Activated naive CD4-positive, alpha-beta T cell treated with anti-CD3 and anti-CD28 coated beads, Interleukin-2, amount 10 ng/mL, durations not matched to agents 7 days and 5 days (primary cell): ENCODE measurements at regions not wholly inside any gene's neighbourhood (a gene's known extent, or its start where the extent isn't known, plus 50 kb on each side); places are given as distances from the start of the nearest gene placed in this dataset.

Experiments used
- CTCF ChIA-PET: fragments of 350-600 bp; sonication (Branson Sonifier 250); formaldehyde crosslinking; loops from one replicate; lab custom pipeline; 2021; ENCODE audit warnings: antibody characterized with exemption; lab: Charles Lee
- DNase-seq: peaks from one replicate; pipeline ENCODE4 v3.0.0-alpha.2; 2020
- H3K27ac Mint-ChIP-seq: one replicate; pipeline ENCODE4 v1.8.0; 2021; ENCODE audit warnings: mild to moderate bottlenecking, moderate library complexity, mixed read lengths
- H3K27me3 Mint-ChIP-seq: one replicate; pipeline ENCODE4 v1.8.0; 2021; ENCODE audit warnings: mild to moderate bottlenecking, mixed read lengths
- H3K36me3 Mint-ChIP-seq: one replicate; pipeline ENCODE4 v1.8.0; 2021; ENCODE audit warnings: mixed read lengths
- H3K4me1 Mint-ChIP-seq: one replicate; pipeline ENCODE4 v1.8.0; 2021; ENCODE audit warnings: mixed read lengths
- H3K4me3 Mint-ChIP-seq: one replicate; pipeline ENCODE4 v1.8.0; 2021; ENCODE audit warnings: mild to moderate bottlenecking, moderate library complexity, mixed read lengths
- H3K9me3 Mint-ChIP-seq: one replicate; pipeline ENCODE4 v1.8.0; 2021; ENCODE audit warnings: mixed read lengths

DNA sequence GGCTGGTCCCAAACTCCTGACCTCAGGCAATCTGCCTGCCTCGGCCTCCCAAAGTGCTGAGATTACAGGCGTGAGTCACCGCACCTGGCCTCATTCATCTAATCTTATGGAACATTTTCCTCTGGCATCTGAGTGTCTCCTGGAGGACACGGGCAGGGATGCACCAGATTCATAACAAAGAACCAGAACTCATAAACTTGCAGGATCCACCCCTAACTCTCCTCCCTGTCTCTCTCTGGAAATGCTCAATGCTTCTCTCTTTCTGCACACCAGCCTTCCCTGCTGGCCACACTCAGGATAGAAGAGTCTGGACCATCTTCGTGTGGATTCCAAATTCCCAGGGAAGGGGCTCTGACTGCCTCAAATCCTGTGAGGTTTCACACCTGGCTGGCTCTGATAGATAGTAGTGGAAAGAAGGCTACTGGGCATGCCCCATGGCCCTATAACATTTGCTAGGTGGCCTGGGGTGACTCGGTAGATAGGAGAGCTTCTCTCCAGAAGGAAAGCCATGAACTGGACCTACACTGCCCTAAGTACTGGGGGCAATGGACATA lies 483.2 kb upstream of the GYPC start:
- CTCF ChIA-PET: no interaction called here
- Mint-ChIP-seq H3K27ac (no peak overlapping the region), H3K27me3 (no peaks in the 10 kb centered on the region), H3K36me3 (no peaks in the 10 kb centered on the region), H3K9me3 (no peaks in the 10 kb centered on the region), H3K4me3 (no peak overlapping the region), H3K4me1 (no peaks in the 10 kb centered on the region)
- DNase-seq: no peak

DNA sequence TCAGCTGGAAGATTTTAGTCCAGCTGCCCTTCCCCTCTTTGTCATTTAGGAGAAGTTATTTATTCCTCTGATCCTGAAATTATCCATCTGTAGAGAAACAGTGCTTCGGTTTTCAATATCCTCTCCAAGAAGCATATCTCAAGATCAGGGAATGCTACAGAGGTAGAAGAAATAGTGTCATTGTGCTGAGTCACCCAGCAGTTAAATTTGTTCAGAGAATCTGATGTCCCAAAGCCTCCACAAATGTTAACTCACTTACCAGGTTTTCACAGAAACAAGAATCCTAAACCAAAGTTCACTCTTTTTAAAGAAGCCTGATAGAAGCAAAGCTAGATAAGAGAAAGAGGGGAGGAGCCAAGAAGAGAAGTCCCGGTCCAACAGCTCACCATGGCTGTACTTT lies 480.7 kb upstream of the GYPC start:
- H3K36me3 Mint-ChIP-seq: no peaks in the 10 kb centered on the region

DNA sequence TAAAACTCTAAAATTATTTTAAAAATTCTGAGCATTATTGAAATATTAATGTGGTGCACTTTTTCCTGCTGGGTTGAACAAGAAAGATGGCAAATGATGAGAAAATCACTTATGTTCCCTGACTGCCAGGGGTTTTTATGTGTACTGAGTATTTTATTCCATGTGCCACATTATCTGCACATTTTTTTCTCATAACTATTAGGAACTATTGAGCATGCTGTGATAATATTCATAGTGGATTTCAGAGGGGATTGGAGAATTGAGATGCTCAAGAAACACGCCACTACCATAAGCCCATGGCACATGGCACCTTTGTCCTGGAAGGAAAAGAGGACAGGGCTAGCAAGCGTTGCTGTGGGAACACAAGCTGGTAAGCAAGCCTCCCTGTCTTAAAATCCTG lies 478.5 kb upstream of the GYPC start:
- Mint-ChIP-seq H3K4me1 (no peaks in the 10 kb centered on the region), H3K27ac (no peak overlapping the region), H3K36me3 (no peaks in the 10 kb centered on the region), H3K4me3 (no peak overlapping the region), H3K27me3 (no peaks in the 10 kb centered on the region), H3K9me3 (no peaks in the 10 kb centered on the region)
- no peak for DNase-seq
- CTCF ChIA-PET: no interaction called here

More for the DNA sequence above, 480.7 kb upstream of the GYPC start:
- H3K27ac Mint-ChIP-seq: no peak overlapping the region
- H3K9me3 Mint-ChIP-seq: no peaks in the 10 kb centered on the region
- H3K4me1 Mint-ChIP-seq: no peaks in the 10 kb centered on the region
- CTCF ChIA-PET: no interaction called here
- no peak for DNase-seq
- no peaks in the 10 kb centered on the region for H3K27me3 Mint-ChIP-seq
- H3K4me3 Mint-ChIP-seq: no peak overlapping the region

DNA sequence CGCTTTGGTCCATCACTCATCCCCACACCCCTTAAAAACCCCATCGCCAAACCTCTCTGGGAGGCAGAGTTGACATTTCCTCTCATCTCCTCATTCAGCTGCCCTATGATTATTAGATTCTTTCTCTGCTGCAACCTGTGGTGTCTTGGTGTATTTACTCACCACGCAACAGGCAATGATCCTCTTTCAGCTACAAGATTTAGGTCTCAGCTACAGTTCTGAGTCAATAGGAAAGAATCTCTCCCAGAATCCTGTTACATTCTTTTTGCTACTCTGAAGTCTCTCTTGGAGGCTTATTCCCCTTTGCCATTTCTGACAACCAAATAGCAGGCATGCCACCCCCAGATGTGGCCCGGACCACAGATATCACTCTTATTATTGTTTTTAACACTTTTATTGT lies 468.3 kb upstream of the GYPC start:
- H3K9me3 Mint-ChIP-seq: peaks cover 4% of the 10 kb centered on the region
- no peaks in the 10 kb centered on the region for H3K4me1 Mint-ChIP-seq
- DNase-seq: no peak
- H3K27me3 Mint-ChIP-seq: no peaks in the 10 kb centered on the region
- H3K4me3 Mint-ChIP-seq: no peak overlapping the region
- CTCF ChIA-PET: no interaction called here
- no peak overlapping the region for H3K27ac Mint-ChIP-seq
- no peaks in the 10 kb centered on the region for H3K36me3 Mint-ChIP-seq

DNA sequence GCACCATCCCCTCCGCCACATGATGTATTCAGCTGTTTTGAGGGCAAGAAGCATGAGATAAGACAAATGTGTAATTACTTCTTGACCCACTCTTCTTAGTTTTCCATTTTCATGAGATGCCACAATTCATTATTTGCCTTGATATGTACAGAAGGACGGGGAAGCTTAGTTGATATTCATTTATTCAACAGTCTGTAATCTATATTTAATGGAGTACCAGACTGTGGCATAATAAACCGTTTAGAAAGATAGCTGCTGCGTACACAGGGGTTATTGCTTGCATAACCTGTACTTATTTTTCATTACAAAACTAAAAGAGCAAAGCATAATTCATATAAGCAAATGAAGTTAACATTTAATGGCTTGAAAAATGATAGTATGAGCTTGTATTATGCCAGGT lies 466.4 kb upstream of the GYPC start:
- H3K27ac Mint-ChIP-seq: no peak overlapping the region
- H3K9me3 Mint-ChIP-seq: peaks cover 4% of the 10 kb centered on the region
- H3K36me3 Mint-ChIP-seq: no peaks in the 10 kb centered on the region
- H3K4me1 Mint-ChIP-seq: no peaks in the 10 kb centered on the region
- no peak for DNase-seq
- H3K4me3 Mint-ChIP-seq: no peak overlapping the region
- no peaks in the 10 kb centered on the region for H3K27me3 Mint-ChIP-seq
- CTCF ChIA-PET: no interaction called here

DNA sequence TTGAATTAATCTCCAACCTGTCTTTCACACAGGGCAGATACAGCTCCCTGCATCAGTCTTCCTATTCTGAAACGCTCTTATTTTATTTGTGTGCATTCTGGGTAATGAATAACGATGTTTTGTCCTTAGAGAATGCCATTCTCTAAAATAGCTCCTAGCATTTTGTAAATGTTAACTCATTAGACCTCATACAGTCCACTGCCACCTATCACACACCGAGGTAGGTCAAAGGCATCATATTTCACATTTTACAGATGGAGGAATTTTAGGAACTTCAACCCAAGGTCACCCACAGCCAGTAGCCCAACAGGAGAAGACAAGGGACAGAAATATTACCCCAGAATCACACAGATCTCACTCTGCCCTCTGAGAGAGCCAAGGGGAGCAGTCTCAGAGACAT lies 455.4 kb upstream of the GYPC start:
- no peaks in the 10 kb centered on the region for H3K9me3 Mint-ChIP-seq
- CTCF ChIA-PET: no interaction called here
- DNase-seq: no peak
- H3K36me3 Mint-ChIP-seq: no peaks in the 10 kb centered on the region
- H3K27ac Mint-ChIP-seq: no peak overlapping the region
- H3K4me3 Mint-ChIP-seq: no peak overlapping the region
- no peaks in the 10 kb centered on the region for H3K27me3 Mint-ChIP-seq
- no peaks in the 10 kb centered on the region for H3K4me1 Mint-ChIP-seq

DNA sequence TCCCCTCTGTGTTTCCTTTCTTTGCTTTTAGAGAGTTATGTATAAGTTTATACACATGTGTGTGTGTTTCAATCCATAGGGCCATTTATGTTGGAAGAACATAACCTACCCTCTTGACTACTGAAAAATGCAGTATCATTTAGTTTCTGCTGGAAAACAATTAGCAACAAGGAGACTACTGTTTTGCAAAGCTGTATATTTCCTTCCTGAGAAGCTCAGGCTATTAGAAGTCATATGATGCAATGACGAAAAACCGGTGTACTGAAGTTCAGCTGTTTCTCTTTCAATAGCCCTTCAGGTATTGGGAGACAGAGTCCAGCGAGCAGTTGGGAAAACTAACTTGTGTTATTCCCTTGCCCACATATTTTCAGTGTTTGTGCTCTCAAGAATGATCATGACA lies 447.7 kb upstream of the GYPC start:
- Mint-ChIP-seq H3K27ac (no peak overlapping the region), H3K9me3 (no peaks in the 10 kb centered on the region), H3K4me3 (no peak overlapping the region), H3K36me3 (no peaks in the 10 kb centered on the region), H3K27me3 (no peaks in the 10 kb centered on the region), H3K4me1 (no peaks in the 10 kb centered on the region)
- no peak for DNase-seq
- CTCF ChIA-PET: no interaction called here

DNA sequence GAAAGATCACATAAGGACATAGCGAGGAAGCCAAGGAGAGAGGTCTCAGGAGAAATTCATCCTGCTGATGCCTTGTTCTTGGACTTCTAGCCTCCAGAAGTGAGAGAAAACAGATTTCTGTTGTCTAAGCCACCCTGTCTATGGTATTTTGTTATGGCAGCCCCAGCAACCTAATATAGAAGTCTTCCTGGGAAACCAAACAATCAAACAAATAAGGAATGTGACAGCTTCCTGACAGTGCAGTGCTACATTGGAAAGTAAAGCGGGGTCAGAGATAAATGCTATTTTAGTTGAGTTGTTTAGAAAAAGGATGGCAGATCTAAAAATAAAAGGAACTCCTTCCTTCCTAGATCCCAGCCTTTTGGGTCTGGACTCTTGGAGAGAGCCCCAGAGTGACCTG lies 443.2 kb upstream of the GYPC start:
- DNase-seq: no peak
- no peaks in the 10 kb centered on the region for H3K4me1 Mint-ChIP-seq
- no peaks in the 10 kb centered on the region for H3K27me3 Mint-ChIP-seq
- H3K4me3 Mint-ChIP-seq: no peak overlapping the region
- CTCF ChIA-PET: no interaction called here
- no peak overlapping the region for H3K27ac Mint-ChIP-seq
- H3K9me3 Mint-ChIP-seq: no peaks in the 10 kb centered on the region
- H3K36me3 Mint-ChIP-seq: no peaks in the 10 kb centered on the region

DNA sequence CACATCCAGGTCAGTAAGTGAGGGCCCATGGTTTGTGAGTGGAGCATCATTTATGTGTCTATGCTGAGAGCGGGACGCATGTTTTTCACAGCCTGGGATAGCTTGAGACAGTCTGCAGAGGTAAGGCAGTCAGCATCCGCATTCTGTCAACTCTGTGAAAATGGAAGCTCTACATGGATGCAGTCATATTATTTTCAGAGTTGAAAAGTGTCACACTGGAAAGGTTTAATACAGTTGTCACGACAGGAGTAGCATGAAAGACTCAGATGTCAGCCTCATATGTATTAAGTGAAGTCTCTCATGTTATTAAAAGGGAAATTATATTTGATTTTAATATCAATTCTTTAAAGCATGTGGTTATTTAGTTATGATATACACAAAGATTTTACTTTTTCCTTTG lies 436.9 kb upstream of the GYPC start:
- no peak overlapping the region for H3K27ac Mint-ChIP-seq
- CTCF ChIA-PET: no interaction called here
- DNase-seq: no peak
- no peaks in the 10 kb centered on the region for H3K9me3 Mint-ChIP-seq
- no peaks in the 10 kb centered on the region for H3K36me3 Mint-ChIP-seq
- H3K4me3 Mint-ChIP-seq: no peak overlapping the region
- H3K27me3 Mint-ChIP-seq: no peaks in the 10 kb centered on the region
- no peaks in the 10 kb centered on the region for H3K4me1 Mint-ChIP-seq

DNA sequence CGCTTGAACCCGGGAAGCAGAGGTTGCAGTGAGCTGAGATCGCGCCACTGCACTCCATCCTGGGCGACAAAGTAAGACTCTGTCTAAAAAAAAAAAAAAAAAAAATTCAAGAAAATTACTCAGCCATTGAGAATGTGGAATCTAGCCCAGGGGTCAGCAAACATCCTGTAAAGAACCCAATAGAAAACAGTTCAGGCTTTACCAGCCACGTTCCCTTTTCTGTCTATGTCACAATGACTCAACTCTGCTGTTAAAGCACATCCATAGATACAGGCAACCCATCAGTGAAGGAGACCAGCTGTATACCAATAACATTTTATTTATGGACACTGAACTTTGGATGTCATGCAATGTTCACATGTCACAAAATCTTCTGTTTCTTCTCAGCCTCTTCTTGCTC lies 435.6 kb upstream of the GYPC start:
- CTCF ChIA-PET: no interaction called here
- DNase-seq: no peak
- Mint-ChIP-seq H3K4me1 (no peaks in the 10 kb centered on the region), H3K36me3 (no peaks in the 10 kb centered on the region), H3K9me3 (no peaks in the 10 kb centered on the region), H3K27me3 (no peaks in the 10 kb centered on the region), H3K27ac (no peak overlapping the region), H3K4me3 (no peak overlapping the region)

DNA sequence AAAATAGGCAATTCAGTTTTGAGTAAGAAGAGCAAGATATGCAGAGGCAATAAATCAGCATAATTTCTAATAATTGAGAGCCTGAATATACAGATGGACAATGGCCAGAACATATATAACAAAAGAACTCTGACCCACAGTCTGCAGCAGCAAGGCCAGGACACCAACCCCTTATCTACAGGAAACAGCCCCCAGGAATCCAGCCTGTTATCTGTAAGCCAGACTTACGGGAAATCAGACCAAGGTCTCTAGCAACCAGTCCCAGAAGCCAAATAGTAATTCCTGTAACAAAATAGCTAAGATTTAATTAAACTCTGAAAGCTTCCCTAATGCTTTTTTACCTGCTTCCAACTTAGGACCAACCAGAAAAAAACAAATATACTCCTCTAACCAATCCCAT lies 434.5 kb upstream of the GYPC start:
- CTCF ChIA-PET: no interaction called here
- Mint-ChIP-seq H3K4me3 (no peak overlapping the region), H3K36me3 (no peaks in the 10 kb centered on the region), H3K27me3 (no peaks in the 10 kb centered on the region), H3K27ac (no peak overlapping the region), H3K4me1 (no peaks in the 10 kb centered on the region), H3K9me3 (no peaks in the 10 kb centered on the region)
- no peak for DNase-seq

DNA sequence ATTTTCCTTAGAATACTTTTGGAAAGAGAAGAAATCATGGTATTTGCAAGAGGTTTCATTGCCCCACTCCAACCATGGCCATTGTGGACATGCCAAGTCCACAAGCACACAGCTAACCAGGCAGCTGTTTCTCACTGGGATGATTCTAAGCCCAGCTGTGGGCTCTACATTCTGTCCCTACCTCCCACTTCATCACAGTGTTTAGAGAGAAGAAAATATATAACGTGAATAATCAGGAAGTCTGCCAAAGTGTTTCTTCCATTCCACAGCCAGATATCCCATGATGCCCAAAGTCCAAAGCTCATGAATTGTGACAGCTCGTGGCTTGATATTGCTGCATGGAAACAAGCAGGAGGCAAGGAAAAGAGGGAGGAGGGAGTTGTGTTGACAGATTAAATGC lies 433.7 kb upstream of the GYPC start:
- Mint-ChIP-seq H3K27ac (no peak overlapping the region), H3K4me1 (no peaks in the 10 kb centered on the region), H3K27me3 (no peaks in the 10 kb centered on the region), H3K4me3 (no peak overlapping the region), H3K36me3 (no peaks in the 10 kb centered on the region), H3K9me3 (no peaks in the 10 kb centered on the region)
- CTCF ChIA-PET: interaction anchor here (0.6 kb wide), 1 partner anchor 90 kb away, joined by 3 read pairs; no protein-coding TSS in a partner anchor
- no peak for DNase-seq

DNA sequence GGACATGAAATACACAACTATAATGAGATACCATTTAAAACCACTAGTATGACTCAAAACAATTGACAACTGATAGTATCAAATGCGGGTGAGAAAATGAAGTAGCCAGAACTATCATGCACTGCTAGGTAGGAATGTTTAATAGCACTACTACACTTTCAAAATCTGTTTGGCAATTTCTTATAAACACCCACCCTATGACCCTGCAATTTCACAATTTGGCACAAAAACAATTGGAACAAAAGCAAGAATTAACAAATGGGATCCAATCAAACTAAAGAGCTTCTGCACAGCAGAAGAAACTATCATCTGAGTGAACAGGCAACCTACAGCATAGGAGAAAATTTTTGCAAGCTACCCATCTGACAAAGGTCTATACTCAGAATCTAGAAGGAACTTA lies 431.2 kb upstream of the GYPC start:
- no peaks in the 10 kb centered on the region for H3K9me3 Mint-ChIP-seq
- no peak for DNase-seq
- H3K27me3 Mint-ChIP-seq: no peaks in the 10 kb centered on the region
- H3K36me3 Mint-ChIP-seq: no peaks in the 10 kb centered on the region
- H3K27ac Mint-ChIP-seq: no peak overlapping the region
- CTCF ChIA-PET: no interaction called here
- no peaks in the 10 kb centered on the region for H3K4me1 Mint-ChIP-seq
- H3K4me3 Mint-ChIP-seq: no peak overlapping the region

DNA sequence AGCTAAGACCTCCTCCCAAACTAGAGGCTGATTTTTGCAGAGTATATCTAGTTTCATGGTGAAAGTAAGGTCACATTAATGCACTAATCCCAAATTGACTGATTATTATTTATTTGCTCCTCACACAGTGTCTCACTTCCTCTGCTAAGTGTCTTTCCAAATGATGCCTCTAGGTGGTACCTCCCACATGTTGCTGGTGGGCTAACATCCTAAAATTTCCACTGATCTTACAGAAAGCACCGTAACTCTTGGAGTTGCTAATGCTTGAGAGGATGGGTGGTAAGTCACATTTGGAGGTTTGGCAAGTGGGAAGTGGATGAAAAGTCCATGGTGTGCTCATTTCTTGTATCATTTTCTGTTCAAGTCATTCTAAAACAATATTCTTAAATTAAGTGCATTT lies 428.7 kb upstream of the GYPC start:
- Mint-ChIP-seq H3K9me3 (no peaks in the 10 kb centered on the region), H3K4me1 (no peaks in the 10 kb centered on the region), H3K36me3 (no peaks in the 10 kb centered on the region), H3K27ac (no peak overlapping the region), H3K27me3 (no peaks in the 10 kb centered on the region), H3K4me3 (no peak overlapping the region)
- DNase-seq: no peak
- CTCF ChIA-PET: no interaction called here

DNA sequence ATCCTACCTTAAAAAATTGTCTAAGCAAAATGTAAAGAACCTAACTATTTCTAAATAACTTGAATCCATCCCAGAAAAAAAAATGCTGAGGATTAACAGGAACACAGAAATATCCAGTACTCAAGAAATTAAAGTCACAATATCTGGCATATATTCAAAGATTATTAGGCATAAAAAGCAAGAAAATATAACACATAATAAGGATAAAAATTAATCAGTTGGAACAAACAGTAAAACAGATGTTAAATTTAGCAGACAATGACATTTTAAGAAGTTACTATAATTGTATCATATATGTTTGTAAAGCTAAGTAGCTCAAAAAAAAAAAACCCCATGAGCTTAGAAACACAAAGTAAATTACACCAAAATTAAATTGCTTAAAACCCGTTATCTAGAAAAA lies 427.4 kb upstream of the GYPC start:
- no peaks in the 10 kb centered on the region for H3K27me3 Mint-ChIP-seq
- no peaks in the 10 kb centered on the region for H3K36me3 Mint-ChIP-seq
- CTCF ChIA-PET: no interaction called here
- no peak overlapping the region for H3K27ac Mint-ChIP-seq
- no peaks in the 10 kb centered on the region for H3K9me3 Mint-ChIP-seq
- no peak for DNase-seq
- no peaks in the 10 kb centered on the region for H3K4me1 Mint-ChIP-seq
- no peak overlapping the region for H3K4me3 Mint-ChIP-seq

DNA sequence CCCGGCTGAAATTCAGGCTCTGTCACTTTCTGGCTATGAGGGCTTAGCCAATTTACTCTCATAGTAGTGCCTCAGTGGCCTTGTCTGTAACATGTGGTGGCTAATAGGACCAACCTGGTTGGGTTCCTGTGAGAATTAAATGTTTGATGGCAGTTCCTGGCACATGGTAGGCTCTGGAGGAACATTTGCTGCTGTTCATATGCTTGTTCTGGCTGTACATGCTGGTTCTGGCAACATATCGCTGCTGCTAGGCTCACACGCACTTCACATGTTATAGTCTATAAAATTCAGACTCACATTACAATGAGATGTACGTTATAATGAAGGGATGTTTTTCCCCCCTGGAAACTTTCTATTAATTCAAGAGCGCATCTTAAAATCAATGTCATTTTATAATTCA lies 417.7 kb upstream of the GYPC start:
- Mint-ChIP-seq H3K27ac (no peak overlapping the region), H3K9me3 (no peaks in the 10 kb centered on the region)
- CTCF ChIA-PET: interaction anchor here (0.8 kb wide), 1 partner anchor 9 kb away, joined by 3 read pairs; no protein-coding TSS in a partner anchor

More for the DNA sequence above, 417.7 kb upstream of the GYPC start:
- no peak for DNase-seq
- Mint-ChIP-seq H3K4me1 (no peaks in the 10 kb centered on the region), H3K4me3 (no peak overlapping the region), H3K36me3 (no peaks in the 10 kb centered on the region), H3K27me3 (no peaks in the 10 kb centered on the region)
